K562 (cell line): ENCODE measurements at regions not wholly inside any gene's neighbourhood (a gene's known extent, or its start where the extent isn't known, plus 50 kb on each side); places are given as distances from the start of the nearest gene placed in this dataset.

Experiments used
- IRF9 ChIP-seq: fragments of 450-650 bp; IDR thresholded peaks from 2 replicates; pipeline ENCODE4 v1.6.1; 2016; ENCODE audit warnings: missing biosample characterization, missing genetic modification characterization
- MNT ChIP-seq, 2 experiments: fragments of 450-650 bp; conservative IDR thresholded peaks; 2 replicates each; pipeline ENCODE4 v1.6.1; 2017; ENCODE audit warnings: mild to moderate bottlenecking in 2 of 2, moderate library complexity in 2 of 2
- POLR2A ChIP-seq: fragments of 450-650 bp; conservative IDR thresholded peaks from 2 replicates; pipeline ENCODE4 v1.6.1; 2016
- POLR3A ChIP-seq: IDR thresholded peaks from 2 replicates; pipeline ENCODE4 v1.6.1; 2011; ENCODE audit warnings: borderline replicate concordance, mild to moderate bottlenecking, moderate library complexity; ENCODE audit not compliant: insufficient read length, insufficient read depth; ENCODE audit errors: extremely low read depth
- RERE ChIP-seq: sonication (generic); formaldehyde crosslinking; IDR thresholded peaks from 2 replicates; pipeline ENCODE4 v1.8.0; 2023; ENCODE audit warnings: missing genetic modification reagents, mild to moderate bottlenecking, borderline replicate concordance
- RFX5 ChIP-seq: IDR thresholded peaks from 2 replicates; pipeline ENCODE4 v1.6.1; 2011; ENCODE audit warnings: low read depth, mild to moderate bottlenecking, improper control_type of control experiment, low read length
- SMAD3 ChIP-seq: fragments of 450-650 bp; formaldehyde crosslinking; conservative IDR thresholded peaks from 2 replicates; pipeline ENCODE4 v1.4.0; 2020; ENCODE audit warnings: mild to moderate bottlenecking
- TBP ChIP-seq: optimal IDR thresholded peaks from 2 replicates; pipeline ENCODE3; 2011; ENCODE audit warnings: low read depth, low read length, improper control_type of control experiment
- TOE1 ChIP-seq, 2 experiments: fragments of 450-650 bp in 1 of 2; sonication (generic) in 1 of 2; formaldehyde crosslinking in 1 of 2; IDR thresholded peaks; 2 replicates each; pipeline versions ENCODE4 v1.7.1 to v1.8.0; 2016 to 2022; ENCODE audit warnings: borderline replicate concordance in 2 of 2, mild to moderate bottlenecking in 2 of 2, antibody characterized with exemption in 1 of 2, inconsistent platforms in 1 of 2, low read depth in 1 of 2, missing genetic modification reagents in 1 of 2, moderate library complexity in 1 of 2
- ZBED1 ChIP-seq: IDR thresholded peaks from 2 replicates; pipeline ENCODE4 v1.6.1; 2014
- ZBTB49 ChIP-seq: sonication (generic); formaldehyde crosslinking; IDR thresholded peaks from 2 replicates; pipeline ENCODE4 v1.8.0; 2022; ENCODE audit warnings: missing genetic modification reagents, mild to moderate bottlenecking, borderline replicate concordance
- ZNF408 ChIP-seq: fragments of 250-450 bp; sonication (Bioruptor Pico); IDR thresholded peaks from 2 replicates; pipeline ENCODE4 v1.4.0; 2020; ENCODE audit warnings: low read depth, mild to moderate bottlenecking, moderate library complexity
- ZNF696 ChIP-seq: fragments of 250-450 bp; sonication (Bioruptor Pico); conservative IDR thresholded peaks from 2 replicates; pipeline ENCODE4 v1.4.0; 2020; ENCODE audit warnings: mild to moderate bottlenecking, moderate library complexity

GRCh38 chr13:81540777-81541176 lies 1199.9 kb upstream of the SPRY2 start:
- no peak for TF ChIP-seq IRF9
- TF ChIP-seq MNT (conservative IDR thresholded peaks at IDR 0.05), result no peak
- TF ChIP-seq ZBED1, result no peak
- no peak for TF ChIP-seq ZNF408 (CRISPR knock-in tag)
- TF ChIP-seq POLR3A, result no peak
- TF ChIP-seq RFX5, result no peak
- no peak for TF ChIP-seq ZNF696 (CRISPR knock-in tag)
- no peak for TF ChIP-seq POLR2A
- no peak for TF ChIP-seq TOE1 (IDR thresholded peaks at IDR 0.05; ENCODE audit: borderline replicate concordance)
- no peak for TF ChIP-seq TOE1 (CRISPR knock-in tag; IDR thresholded peaks at IDR 0.05; ENCODE audit: borderline replicate concordance, low read depth)
- TF ChIP-seq SMAD3 (CRISPR knock-in tag), result no peak
- TF ChIP-seq TBP, result no peak
- no peak for TF ChIP-seq ZBTB49 (CRISPR knock-in tag)
- TF ChIP-seq RERE (CRISPR knock-in tag), result no peak
